ENCODE measurements at regions not wholly inside any gene's neighbourhood (a gene's known extent, or its start where the extent isn't known, plus 50 kb on each side); places are given as distances from the start of the nearest gene placed in this dataset.

- no peaks in the 10 kb centered on the region for H3K4me1 Mint-ChIP-seq
- H3K4me3 Mint-ChIP-seq = no peak overlapping the region
- ChIA-PET CTCF (ENCODE audit: partially characterized antibody) (no interaction called here), POLR2A (ENCODE audit: partially characterized antibody) (no interaction called here)
- no peak overlapping the region for H3K27ac Mint-ChIP-seq
- Histone ChIP-seq H3K4me3 (ENCODE audit: low read length in 2 of 2) (no peak overlapping the region), H3K9me3 (ENCODE audit: control insufficient read depth in 1 of 2, low read length in 2 of 2) (no peaks in the 10 kb centered on the region), H3K36me3 (ENCODE audit: insufficient read depth, low read length) (no peaks in the 10 kb centered on the region), H3K27ac (ENCODE audit: low read depth, low read length) (no peak overlapping the region), H3K4me1 (ENCODE audit: insufficient read depth, low read length) (no peaks in the 10 kb centered on the region), H3K27me3 (ENCODE audit: insufficient read depth, low read length) (no peaks in the 10 kb centered on the region)
- no peaks in the 10 kb centered on the region for H3K36me3 Mint-ChIP-seq
- peaks cover 0 to 10% (median 6%) of the 10 kb centered on the region in 8 donors for H3K9me3 Mint-ChIP-seq
- H3K27me3 Mint-ChIP-seq = no peaks in the 10 kb centered on the region
- no peak for DNase-seq
- intact Hi-C loops (cut with micrococcal nuclease) = no loop called here
These were observed 180.6 kb downstream of the FOXA2 start for GRCh38 chr20:22403632-22404361.

DNA sequence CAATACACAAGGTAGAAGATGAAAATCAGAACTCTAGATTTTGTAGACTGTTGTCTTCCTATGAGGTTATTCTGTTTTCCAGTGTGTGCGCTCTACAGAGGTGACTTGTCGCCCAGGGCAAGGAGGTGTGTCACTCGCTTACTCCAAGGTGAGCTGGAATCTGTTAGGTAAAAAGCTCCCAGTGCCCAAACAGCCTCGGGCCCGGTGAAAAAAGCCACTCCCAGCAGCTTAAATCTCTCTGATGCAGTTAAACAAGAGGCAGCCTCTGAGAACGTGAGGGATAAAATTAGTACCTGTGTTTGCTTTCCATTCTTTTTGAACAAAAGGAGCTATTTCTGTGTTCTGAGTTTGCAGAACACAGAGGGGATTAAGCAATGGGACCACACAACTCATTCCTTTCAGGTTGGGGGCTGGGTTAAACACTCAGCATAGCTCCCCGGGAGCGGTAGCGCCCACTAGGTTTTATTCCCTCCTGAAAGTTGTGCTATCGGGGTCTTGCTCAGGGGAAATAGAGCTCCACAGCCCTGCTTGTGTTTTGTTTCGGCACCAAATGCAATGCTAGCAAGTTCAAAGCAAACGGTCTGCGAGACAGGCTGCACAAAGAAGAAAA lies 181.2 kb downstream of the FOXA2 start:
- ChIA-PET POLR2A (ENCODE audit: partially characterized antibody) (no interaction called here), CTCF (ENCODE audit: partially characterized antibody) (no interaction called here)
- Mint-ChIP-seq H3K9me3 (peaks cover 0 to 10% (median 5%) of the 10 kb centered on the region in 8 donors), H3K36me3 (no peaks in the 10 kb centered on the region), H3K27ac (no peak overlapping the region), H3K4me1 (no peaks in the 10 kb centered on the region), H3K27me3 (no peaks in the 10 kb centered on the region), H3K4me3 (no peak overlapping the region)
- H3K36me3 ChIP-seq (ENCODE audit: insufficient read depth, low read length) = no peaks in the 10 kb centered on the region
- no peak for DNase-seq
- H3K27ac ChIP-seq (ENCODE audit: low read depth, low read length) = no peak overlapping the region
- intact Hi-C loops (cut with micrococcal nuclease) = no loop called here
- H3K9me3 ChIP-seq (ENCODE audit: control insufficient read depth in 1 of 2, low read length in 2 of 2) = no peaks in the 10 kb centered on the region
- no peaks in the 10 kb centered on the region for H3K4me1 ChIP-seq (ENCODE audit: insufficient read depth, low read length)
- H3K27me3 ChIP-seq (ENCODE audit: insufficient read depth, low read length) = no peaks in the 10 kb centered on the region
- H3K4me3 ChIP-seq (ENCODE audit: low read length in 2 of 2) = no peak overlapping the region

DNA sequence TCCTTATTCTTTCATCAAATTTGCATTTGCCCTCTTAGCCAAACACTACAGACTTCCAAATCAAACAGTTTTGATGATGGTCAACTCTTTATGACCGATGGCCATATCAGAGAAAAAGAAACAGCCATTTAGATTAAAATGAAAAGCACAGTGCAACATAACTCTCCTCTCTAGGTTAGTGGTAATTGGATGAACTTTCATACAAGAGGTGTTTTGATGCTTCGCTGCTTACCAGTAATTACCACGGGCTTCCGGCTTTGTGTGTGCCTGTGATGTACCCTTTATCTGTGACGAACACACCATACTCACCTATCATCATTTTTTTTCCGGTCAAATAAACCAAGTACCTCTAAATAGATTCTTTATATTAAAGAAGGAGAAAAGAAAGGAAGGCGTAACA lies 181.8 kb downstream of the FOXA2 start:
- H3K36me3 ChIP-seq (ENCODE audit: insufficient read depth, low read length) = no peaks in the 10 kb centered on the region
- intact Hi-C loops (cut with micrococcal nuclease) = no loop called here
- no peaks in the 10 kb centered on the region for H3K27me3 ChIP-seq (ENCODE audit: insufficient read depth, low read length)
- POLR2A ChIA-PET (ENCODE audit: partially characterized antibody) = no interaction called here
- Mint-ChIP-seq H3K27me3 (no peaks in the 10 kb centered on the region), H3K4me1 (no peaks in the 10 kb centered on the region), H3K9me3 (peaks cover 0 to 9% (median 5%) of the 10 kb centered on the region in 8 donors), H3K4me3 (no peak overlapping the region), H3K27ac (no peak overlapping the region), H3K36me3 (no peaks in the 10 kb centered on the region)
- no peaks in the 10 kb centered on the region for H3K4me1 ChIP-seq (ENCODE audit: insufficient read depth, low read length)
- H3K27ac ChIP-seq (ENCODE audit: low read depth, low read length) = no peak overlapping the region
- CTCF ChIA-PET (ENCODE audit: partially characterized antibody) = no interaction called here
- no peak overlapping the region for H3K4me3 ChIP-seq (ENCODE audit: low read length in 2 of 2)
- H3K9me3 ChIP-seq (ENCODE audit: control insufficient read depth in 1 of 2, low read length in 2 of 2) = no peaks in the 10 kb centered on the region
- no peak for DNase-seq

GRCh38 chr20:22400440-22400839 lies 183.9 kb downstream of the FOXA2 start:
- Histone ChIP-seq H3K27me3 (ENCODE audit: insufficient read depth, low read length) (no peaks in the 10 kb centered on the region), H3K4me3 (ENCODE audit: low read length in 2 of 2) (no peak overlapping the region), H3K27ac (ENCODE audit: low read depth, low read length) (no peak overlapping the region), H3K36me3 (ENCODE audit: insufficient read depth, low read length) (no peaks in the 10 kb centered on the region), H3K9me3 (ENCODE audit: control insufficient read depth in 1 of 2, low read length in 2 of 2) (no peaks in the 10 kb centered on the region), H3K4me1 (ENCODE audit: insufficient read depth, low read length) (no peaks in the 10 kb centered on the region)
- H3K27me3 Mint-ChIP-seq = no peaks in the 10 kb centered on the region
- no peaks in the 10 kb centered on the region for H3K36me3 Mint-ChIP-seq
- DNase-seq = no peak
- intact Hi-C loops (cut with micrococcal nuclease) = no loop called here
- ChIA-PET CTCF (ENCODE audit: partially characterized antibody) (no interaction called here), POLR2A (ENCODE audit: partially characterized antibody) (no interaction called here)
- H3K9me3 Mint-ChIP-seq = peaks cover 0 to 8% (median 1%) of the 10 kb centered on the region in 8 donors
- H3K4me3 Mint-ChIP-seq = no peak overlapping the region
- no peak overlapping the region for H3K27ac Mint-ChIP-seq
- H3K4me1 Mint-ChIP-seq = no peaks in the 10 kb centered on the region

- Histone ChIP-seq H3K36me3 (ENCODE audit: insufficient read depth, low read length) (no peaks in the 10 kb centered on the region), H3K9me3 (ENCODE audit: control insufficient read depth in 1 of 2, low read length in 2 of 2) (no peaks in the 10 kb centered on the region), H3K27me3 (ENCODE audit: insufficient read depth, low read length) (no peaks in the 10 kb centered on the region), H3K27ac (ENCODE audit: low read depth, low read length) (no peak overlapping the region), H3K4me3 (ENCODE audit: low read length in 2 of 2) (no peak overlapping the region), H3K4me1 (ENCODE audit: insufficient read depth, low read length) (no peaks in the 10 kb centered on the region)
- Mint-ChIP-seq H3K4me1 (no peaks in the 10 kb centered on the region), H3K9me3 (peaks cover 0 to 5% (median 2%) of the 10 kb centered on the region in 8 donors), H3K4me3 (no peak overlapping the region), H3K36me3 (no peaks in the 10 kb centered on the region), H3K27ac (no peak overlapping the region), H3K27me3 (no peaks in the 10 kb centered on the region)
- DNase-seq = no peak
- ChIA-PET POLR2A (ENCODE audit: partially characterized antibody) (no interaction called here), CTCF (ENCODE audit: partially characterized antibody) (no interaction called here)
- intact Hi-C loops (cut with micrococcal nuclease) = no loop called here
These were observed 189.8 kb downstream of the FOXA2 start for GRCh38 chr20:22394583-22394982.

GRCh38 chr20:22390543-22390903 lies 193.8 kb downstream of the FOXA2 start:
- no peaks in the 10 kb centered on the region for H3K36me3 Mint-ChIP-seq
- H3K27ac Mint-ChIP-seq = no peak overlapping the region
- H3K4me3 Mint-ChIP-seq = no peak overlapping the region
- no peaks in the 10 kb centered on the region for H3K36me3 ChIP-seq (ENCODE audit: insufficient read depth, low read length)
- H3K27ac ChIP-seq (ENCODE audit: low read depth, low read length) = no peak overlapping the region
- no peaks in the 10 kb centered on the region for H3K4me1 Mint-ChIP-seq
- intact Hi-C loops (cut with micrococcal nuclease) = no loop called here
- DNase-seq = no peak
- no peaks in the 10 kb centered on the region for H3K9me3 ChIP-seq (ENCODE audit: control insufficient read depth in 1 of 2, low read length in 2 of 2)
- no peaks in the 10 kb centered on the region for H3K27me3 Mint-ChIP-seq
- H3K27me3 ChIP-seq (ENCODE audit: insufficient read depth, low read length) = no peaks in the 10 kb centered on the region
- ChIA-PET CTCF (ENCODE audit: partially characterized antibody) (no interaction called here), POLR2A (ENCODE audit: partially characterized antibody) (no interaction called here)
- H3K4me3 ChIP-seq (ENCODE audit: low read length in 2 of 2) = no peak overlapping the region
- peaks cover 0 to 13% (median 3%) of the 10 kb centered on the region in 8 donors for H3K9me3 Mint-ChIP-seq
- H3K4me1 ChIP-seq (ENCODE audit: insufficient read depth, low read length) = no peaks in the 10 kb centered on the region

DNA sequence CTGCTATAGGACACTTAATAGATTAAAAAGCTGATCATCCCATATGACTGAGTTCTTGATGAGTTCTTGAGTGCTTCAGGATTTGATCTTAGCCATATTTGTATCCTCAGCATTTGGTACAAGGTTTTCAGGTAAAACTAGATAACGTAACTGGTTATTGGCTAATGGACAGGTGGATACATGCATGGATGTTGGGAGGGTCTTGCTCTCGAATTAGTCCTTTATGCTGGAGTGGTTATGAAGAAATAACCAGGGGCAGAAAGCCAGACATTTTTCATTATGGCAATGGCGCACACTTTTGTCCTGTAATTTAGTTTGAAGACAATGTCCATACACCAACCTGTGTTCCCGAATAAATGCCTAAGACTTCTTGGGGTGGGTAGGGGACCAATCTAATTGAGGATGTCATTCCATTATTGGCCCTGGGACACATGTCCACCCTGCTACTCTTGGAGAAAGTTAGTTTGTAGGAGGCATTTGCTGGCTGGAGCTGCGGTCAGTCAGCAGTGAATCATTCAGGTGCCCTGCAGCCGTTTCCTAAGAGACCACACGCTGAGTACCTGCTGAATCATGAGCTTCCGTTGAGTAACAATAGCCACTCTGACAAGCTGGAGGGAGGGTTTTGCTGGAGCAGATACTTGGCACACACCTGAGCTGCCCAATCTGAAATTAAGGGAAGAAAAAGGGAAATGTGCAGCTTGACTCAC lies 194.4 kb downstream of the FOXA2 start:
- Mint-ChIP-seq H3K4me3 (no peak overlapping the region), H3K27me3 (no peaks in the 10 kb centered on the region), H3K36me3 (no peaks in the 10 kb centered on the region), H3K27ac (no peak overlapping the region), H3K9me3 (peaks cover 0 to 15% (median 3%) of the 10 kb centered on the region in 8 donors), H3K4me1 (no peaks in the 10 kb centered on the region)
- H3K36me3 ChIP-seq (ENCODE audit: insufficient read depth, low read length) = no peaks in the 10 kb centered on the region
- no peaks in the 10 kb centered on the region for H3K27me3 ChIP-seq (ENCODE audit: insufficient read depth, low read length)
- ChIA-PET POLR2A (ENCODE audit: partially characterized antibody) (no interaction called here), CTCF (ENCODE audit: partially characterized antibody) (no interaction called here)
- no peaks in the 10 kb centered on the region for H3K4me1 ChIP-seq (ENCODE audit: insufficient read depth, low read length)
- H3K4me3 ChIP-seq (ENCODE audit: low read length in 2 of 2) = no peak overlapping the region
- H3K27ac ChIP-seq (ENCODE audit: low read depth, low read length) = no peak overlapping the region
- no peak for DNase-seq
- H3K9me3 ChIP-seq (ENCODE audit: control insufficient read depth in 1 of 2, low read length in 2 of 2) = no peaks in the 10 kb centered on the region
- intact Hi-C loops (cut with micrococcal nuclease) = no loop called here

Measured in CD4-positive, alpha-beta memory T cell (primary cell).